NT2/D1 (cell line): ENCODE measurements at regions not wholly inside any gene's neighbourhood (a gene's known extent, or its start where the extent isn't known, plus 50 kb on each side); places are given as distances from the start of the nearest gene placed in this dataset.
"Not testable (repeated sequence)": the region's sequence is repeated elsewhere in the genome, so short reads cannot be mapped to it uniquely, and the experiment has no call there.

Source experiments
- YY1 ChIP-seq: IDR thresholded peaks from 2 replicates; pipeline ENCODE4 v1.6.1; 2011; ENCODE audit not compliant: insufficient read length, insufficient read depth
- ZNF274 ChIP-seq: IDR thresholded peaks from 2 replicates; pipeline ENCODE4 v1.6.1; 2011; ENCODE audit warnings: mild to moderate bottlenecking, low read depth, low read length

DNA sequence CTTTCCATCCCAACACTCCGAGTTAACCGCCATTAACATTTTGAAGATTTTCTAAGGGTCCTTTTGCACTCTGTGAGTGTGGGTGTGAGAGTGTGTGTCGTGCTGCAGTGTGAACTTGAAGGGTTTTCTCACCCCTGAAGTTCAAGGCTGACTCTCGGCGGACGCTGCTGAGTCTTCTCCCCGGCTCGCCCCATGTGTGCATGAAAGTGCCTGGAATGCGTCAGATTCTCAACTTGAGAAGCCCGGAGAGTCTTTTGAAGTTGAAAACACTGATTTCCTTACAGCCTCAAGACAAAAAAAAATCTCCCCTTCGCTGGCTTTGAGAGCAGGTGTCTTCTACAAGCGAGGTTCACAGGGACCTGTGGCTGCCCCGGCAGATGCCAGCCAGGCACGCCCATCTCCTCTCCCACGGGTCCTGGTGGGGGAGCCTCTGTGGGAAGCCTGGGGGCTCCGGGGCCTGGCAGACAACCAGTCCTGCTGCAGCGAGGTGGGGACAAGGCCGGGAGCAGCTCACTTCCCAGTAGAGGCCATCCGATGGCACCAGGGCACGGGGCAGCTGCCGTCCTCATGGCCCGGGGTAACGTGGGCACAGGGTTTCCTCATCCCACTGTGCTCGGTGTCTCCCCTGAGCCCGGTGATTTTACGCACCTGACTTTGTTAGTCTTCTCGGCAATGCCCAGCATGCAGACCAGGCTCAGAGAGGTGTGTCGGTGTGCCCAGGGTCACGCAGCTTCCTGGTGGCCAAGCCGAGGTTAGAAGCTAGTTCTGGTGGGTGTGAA lies 128.4 kb downstream of the IGLL1 start:
- TF ChIP-seq YY1, ZNF274: not testable (repeated sequence)
